ENCODE measurements at regions not wholly inside any gene's neighbourhood (a gene's known extent, or its start where the extent isn't known, plus 50 kb on each side); places are given as distances from the start of the nearest gene placed in this dataset.

DNA sequence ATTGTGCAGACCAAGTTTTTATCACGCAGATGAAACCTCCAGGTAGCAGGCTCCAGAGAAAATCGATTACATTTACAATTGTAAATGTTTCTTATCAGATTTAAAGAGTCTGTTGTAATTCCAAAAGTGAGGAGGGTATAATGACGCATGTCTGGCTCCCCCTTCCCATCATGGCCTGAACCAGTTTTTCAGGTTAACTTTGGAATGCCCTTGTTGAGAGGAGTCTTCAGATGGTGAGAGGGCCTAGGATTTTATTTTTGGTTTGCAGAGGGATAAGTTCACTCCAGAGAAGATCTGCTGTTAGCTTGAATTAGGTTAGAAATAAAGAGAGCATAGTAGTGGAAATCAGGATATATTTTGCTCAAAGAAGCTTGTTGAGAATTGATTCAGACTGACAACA lies 1028.3 kb upstream of the B3GALT2 start:
- ChIA-PET CTCF (no interaction called here), POLR2A (no interaction called here)
- no peak overlapping the region for H3K4me3 ChIP-seq (ENCODE audit: low read depth, low read length)
- no peak for DNase-seq (ENCODE audit: low read depth, low spot score)
- TF ChIP-seq, protein P1, sequence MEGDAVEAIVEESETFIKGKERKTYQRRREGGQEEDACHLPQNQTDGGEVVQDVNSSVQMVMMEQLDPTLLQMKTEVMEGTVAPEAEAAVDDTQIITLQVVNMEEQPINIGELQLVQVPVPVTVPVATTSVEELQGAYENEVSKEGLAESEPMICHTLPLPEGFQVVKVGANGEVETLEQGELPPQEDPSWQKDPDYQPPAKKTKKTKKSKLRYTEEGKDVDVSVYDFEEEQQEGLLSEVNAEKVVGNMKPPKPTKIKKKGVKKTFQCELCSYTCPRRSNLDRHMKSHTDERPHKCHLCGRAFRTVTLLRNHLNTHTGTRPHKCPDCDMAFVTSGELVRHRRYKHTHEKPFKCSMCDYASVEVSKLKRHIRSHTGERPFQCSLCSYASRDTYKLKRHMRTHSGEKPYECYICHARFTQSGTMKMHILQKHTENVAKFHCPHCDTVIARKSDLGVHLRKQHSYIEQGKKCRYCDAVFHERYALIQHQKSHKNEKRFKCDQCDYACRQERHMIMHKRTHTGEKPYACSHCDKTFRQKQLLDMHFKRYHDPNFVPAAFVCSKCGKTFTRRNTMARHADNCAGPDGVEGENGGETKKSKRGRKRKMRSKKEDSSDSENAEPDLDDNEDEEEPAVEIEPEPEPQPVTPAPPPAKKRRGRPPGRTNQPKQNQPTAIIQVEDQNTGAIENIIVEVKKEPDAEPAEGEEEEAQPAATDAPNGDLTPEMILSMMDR (IDR thresholded peaks at IDR 0.05; ENCODE audit: insufficient read depth, low read length, missing control alignments), result no peak

DNA sequence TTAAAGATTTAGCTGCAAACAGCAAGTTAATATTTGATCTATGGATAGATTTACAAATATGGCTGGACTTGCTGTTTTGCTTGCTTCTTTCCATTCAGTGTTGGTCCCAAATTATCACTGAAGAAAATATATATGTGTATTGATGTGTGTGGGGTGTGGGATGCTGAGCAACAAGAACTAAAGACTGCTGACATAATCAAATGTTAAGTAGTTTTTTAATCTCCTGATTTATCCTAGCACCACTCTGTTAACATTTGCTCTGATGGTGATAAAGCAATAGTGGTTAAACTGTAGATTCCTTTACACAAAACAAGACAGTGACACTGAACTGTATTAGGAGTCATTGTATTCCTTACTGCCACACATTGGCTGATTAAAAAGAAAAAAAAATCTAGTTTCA lies 1023.5 kb upstream of the B3GALT2 start:
- POLR2A ChIA-PET, result no interaction called here
- TF ChIP-seq, protein P1 (IDR thresholded peaks at IDR 0.05; ENCODE audit: insufficient read depth, low read length, missing control alignments), result no peak

DNA sequence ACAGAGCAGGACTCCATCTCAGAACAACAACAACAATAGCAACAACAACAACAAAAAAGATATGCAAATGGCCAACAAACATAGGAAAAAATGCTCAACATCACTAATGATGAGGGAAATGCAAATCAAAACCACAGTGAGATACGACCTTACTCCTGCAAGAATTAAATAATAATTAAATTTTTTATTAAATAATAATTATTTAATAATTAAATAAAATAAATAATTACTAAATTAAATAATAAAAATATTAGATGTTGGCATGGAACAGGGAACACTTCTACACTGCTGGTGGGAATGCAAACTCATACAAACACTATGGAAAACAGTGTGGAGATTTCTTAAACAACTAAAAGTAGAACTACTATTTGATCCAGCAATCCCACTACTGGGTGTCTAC lies 1022.3 kb upstream of the B3GALT2 start:
- DNase-seq (ENCODE audit: low read depth, low spot score), result no peak
- CTCF ChIA-PET, result no interaction called here
- POLR2A ChIA-PET, result no interaction called here
- TF ChIP-seq, protein P1 (IDR thresholded peaks at IDR 0.05; ENCODE audit: insufficient read depth, low read length, missing control alignments), result no peak
- H3K4me3 ChIP-seq (ENCODE audit: low read depth, low read length), result no peak overlapping the region

More for the DNA sequence above, 1023.5 kb upstream of the B3GALT2 start:
- no peak for DNase-seq (ENCODE audit: low read depth, low spot score)
- CTCF ChIA-PET, result no interaction called here
- no peak overlapping the region for H3K4me3 ChIP-seq (ENCODE audit: low read depth, low read length)

DNA sequence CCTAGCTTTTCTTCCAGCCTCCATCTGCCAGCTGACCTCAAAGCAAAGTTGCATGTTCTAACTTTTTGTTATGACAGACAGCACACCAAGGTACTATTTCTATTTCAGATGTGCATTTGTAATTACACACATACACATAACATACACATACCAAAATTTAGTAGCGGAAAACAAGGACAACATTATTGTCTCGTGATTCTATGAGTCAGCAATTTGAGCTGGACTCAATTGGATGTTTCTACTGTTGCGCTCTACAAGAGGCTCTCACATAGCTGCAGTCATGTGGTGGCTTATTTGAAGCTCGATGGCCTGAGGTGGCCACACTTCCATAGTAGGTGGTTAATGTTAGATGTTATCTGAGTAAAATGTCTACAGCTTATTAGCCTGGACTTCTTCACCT lies 1010.1 kb upstream of the B3GALT2 start:
- H3K4me3 ChIP-seq (ENCODE audit: low read depth, low read length), result no peak overlapping the region
- no peak for DNase-seq (ENCODE audit: low read depth, low spot score)
- TF ChIP-seq, protein P1 (IDR thresholded peaks at IDR 0.05; ENCODE audit: insufficient read depth, low read length, missing control alignments), result no peak
- ChIA-PET POLR2A (no interaction called here), CTCF (interaction anchor here (1.2 kb wide), 1 partner anchor 10 kb away, joined by 3 read pairs; no protein-coding TSS in a partner anchor)

DNA sequence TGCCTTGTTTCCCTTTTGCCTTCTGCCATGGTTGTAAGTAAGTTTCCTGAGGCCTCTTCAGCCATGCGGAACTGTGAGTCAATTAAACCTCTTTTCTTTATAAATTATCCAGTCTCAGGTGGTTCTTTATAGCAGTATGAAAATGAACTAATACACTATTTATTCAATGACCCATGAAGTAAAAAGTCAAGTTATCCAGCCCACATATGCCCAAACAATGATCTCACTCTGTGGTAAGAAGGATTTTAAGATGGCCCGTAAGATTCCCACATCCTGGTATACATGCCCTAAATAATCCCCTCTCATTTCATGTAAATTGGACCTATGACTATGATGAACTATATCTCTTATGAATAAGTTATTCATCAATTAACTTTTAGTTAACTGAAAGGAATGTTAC lies 1008.3 kb upstream of the B3GALT2 start:
- H3K4me3 ChIP-seq (ENCODE audit: low read depth, low read length), result no peak overlapping the region
- CTCF ChIA-PET, result no interaction called here
- POLR2A ChIA-PET, result no interaction called here
- no peak for DNase-seq (ENCODE audit: low read depth, low spot score)
- TF ChIP-seq, protein P1 (IDR thresholded peaks at IDR 0.05; ENCODE audit: insufficient read depth, low read length, missing control alignments), result no peak

DNA sequence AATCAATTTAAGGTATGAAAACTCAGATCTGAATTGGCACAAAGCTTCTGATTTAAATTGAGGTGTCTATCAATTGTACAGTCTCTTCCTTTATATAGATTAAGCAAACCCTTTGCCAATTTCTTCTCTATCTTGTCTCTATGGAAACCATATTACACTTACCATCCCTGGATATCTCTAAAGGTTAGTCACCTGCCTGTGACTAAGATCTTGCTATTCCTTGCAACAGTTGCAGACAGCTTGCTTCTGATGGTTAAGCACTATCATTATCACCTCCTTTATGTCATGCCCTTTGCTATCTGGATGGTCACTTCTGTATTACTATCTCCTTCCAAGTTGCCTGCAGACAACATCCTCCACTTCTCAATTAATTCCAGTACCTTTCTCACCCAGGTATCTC lies 998.6 kb upstream of the B3GALT2 start:
- H3K4me3 ChIP-seq (ENCODE audit: low read depth, low read length), result no peak overlapping the region
- POLR2A ChIA-PET, result no interaction called here
- CTCF ChIA-PET, result no interaction called here
- no peak for DNase-seq (ENCODE audit: low read depth, low spot score)
- TF ChIP-seq, protein P1 (IDR thresholded peaks at IDR 0.05; ENCODE audit: insufficient read depth, low read length, missing control alignments), result no peak

All from AG04449 (cell line).